Upper lobe of left lung (tissue), 6 donors: ENCODE measurements at regions not wholly inside any gene's neighbourhood (a gene's known extent, or its start where the extent isn't known, plus 50 kb on each side); places are given as distances from the start of the nearest gene placed in this dataset.
"Not testable (repeated sequence)": the region's sequence is repeated elsewhere in the genome, so short reads cannot be mapped to it uniquely, and the experiment has no call there.

Experiments
- ATAC-seq, 2 donors: fragments of 200-7000 bp; cut with Tn5 transposase; one replicate each; pipeline ENCODE4 v1.9.1; 2022; ENCODE audit warnings: mild to moderate bottlenecking in 2 of 2, moderate library complexity in 2 of 2; ENCODE audit not compliant: low FRiP score in 2 of 2
- DNase-seq, 2 donors: peaks; one replicate each; pipeline ENCODE4 v3.0.0-alpha.2; 2019 to 2020
- H3K27ac ChIP-seq, 4 donors: fragments of 200-600 bp; sonication (generic); one replicate each; pipeline ENCODE4 v1.5.1; 2016 to 2019
- H3K27me3 ChIP-seq, 4 donors: fragments of 200-600 bp; sonication (generic); one replicate each; pipeline ENCODE4 v1.5.1; 2017 to 2019
- H3K36me3 ChIP-seq, 4 donors: fragments of 200-600 bp; sonication (generic); one replicate each; pipeline ENCODE4 v1.5.1; 2016 to 2019
- H3K4me1 ChIP-seq, 4 donors: fragments of 200-600 bp; sonication (generic); one replicate each; pipeline ENCODE4 v1.5.1; 2018 to 2019
- H3K4me3 ChIP-seq, 4 donors: fragments of 200-600 bp; sonication (generic); one replicate each; pipeline ENCODE4 v1.5.1; 2017 to 2019; ENCODE audit warnings: mild to moderate bottlenecking in 2 of 4, moderate library complexity in 1 of 4
- H3K9me3 ChIP-seq, 4 donors: fragments of 200-600 bp; sonication (generic); one replicate each; pipeline ENCODE4 v1.5.1; 2018 to 2019
- CTCF ChIP-seq, 6 experiments: fragments of 450-650 bp in 4 of 6; fragments of 200-600 bp in 2 of 6; sonication (generic) in 2 of 6; IDR thresholded peaks; one replicate each; pipeline ENCODE4 v1.5.1; 2016 to 2019; ENCODE audit warnings: antibody characterized with exemption in 6 of 6
- EP300 ChIP-seq, 4 donors: sonication (generic); formaldehyde crosslinking; IDR thresholded peaks; one replicate each; pipeline ENCODE4 v1.5.1; 2017; ENCODE audit warnings: antibody characterized with exemption in 4 of 4, control low read depth in 2 of 4
- POLR2A ChIP-seq, 4 donors: fragments of 450-650 bp; IDR thresholded peaks; one replicate each; pipeline ENCODE4 v1.5.1; 2016 to 2017; ENCODE audit warnings: antibody characterized with exemption in 4 of 4, mild to moderate bottlenecking in 2 of 4
- POLR2AphosphoS5 ChIP-seq, 2 donors: sonication (generic); formaldehyde crosslinking; IDR thresholded peaks; one replicate each; pipeline ENCODE4 v1.5.1; 2017; ENCODE audit warnings: antibody characterized with exemption in 2 of 2
- WGBS, 2 donors: methylation state at CpG; one replicate each; pipeline ENCODE4 v1.1.5; 2017 to 2018; 5-methylcytosine and 5-hydroxymethylcytosine counted together
- donor health status: DM: no; HTN: no; CAD: no; lungs with moderate emphysema.
- donor health status: DM: no; HTN: yes; CAD: no; lungs with severe emphysema.

- WGBS, 2 donors = 47 to 52% methylated on average over 16 to 18 of the region's 18 CpGs
- TF ChIP-seq CTCF (IDR thresholded peaks at IDR 0.05) (no peak), EP300 (IDR thresholded peaks at IDR 0.05) (no peak), POLR2AphosphoS5 (IDR thresholded peaks at IDR 0.05) (no peak), POLR2A (IDR thresholded peaks at IDR 0.05) (no peak)
- Histone ChIP-seq H3K4me3 (no peak overlapping the region), H3K27me3 (no peaks in the 10 kb centered on the region), H3K9me3 (no peaks in the 10 kb centered on the region), H3K4me1 (no peaks in the 10 kb centered on the region), H3K27ac (no peak overlapping the region), H3K36me3 (no peaks in the 10 kb centered on the region)
- no peak for ATAC-seq
- DNase-seq = peak in 1 of 2 donors; percentile 55
Measured at GRCh38 chr15:24856397-24857390, 98.1 kb upstream of the SNRPN start.

GRCh38 chr15:24857763-24858162 lies 97.0 kb upstream of the SNRPN start:
- no peaks in the 10 kb centered on the region for H3K27me3 ChIP-seq
- H3K9me3 ChIP-seq = no peaks in the 10 kb centered on the region
- TF ChIP-seq EP300 (IDR thresholded peaks at IDR 0.05) = no peak
- no peak for TF ChIP-seq POLR2AphosphoS5 (IDR thresholded peaks at IDR 0.05)
- no peak for TF ChIP-seq CTCF (IDR thresholded peaks at IDR 0.05)
- no peak for TF ChIP-seq POLR2A (IDR thresholded peaks at IDR 0.05)
- H3K27ac ChIP-seq = no peak overlapping the region
- H3K36me3 ChIP-seq = no peaks in the 10 kb centered on the region
- H3K4me3 ChIP-seq = no peak overlapping the region
- H3K4me1 ChIP-seq = no peaks in the 10 kb centered on the region
- WGBS, 2 donors = 49% methylated on average over 5 of the region's 5 CpGs
- ATAC-seq (no peak), DNase-seq (no peak)

- not testable (repeated sequence) for ATAC-seq, DNase-seq, H3K27ac ChIP-seq, H3K27me3 ChIP-seq, H3K9me3 ChIP-seq, H3K4me1 ChIP-seq, H3K36me3 ChIP-seq, H3K4me3 ChIP-seq
- WGBS, 2 donors = 73 to 83% methylated on average over 4 of the region's 4 CpGs
Measured at GRCh38 chr15:24858183-24858582, 96.6 kb upstream of the SNRPN start.

GRCh38 chr15:24858737-24859601 lies 95.8 kb upstream of the SNRPN start:
- 59 to 63% methylated on average over 7 of the region's 7 CpGs for WGBS, 2 donors
- H3K36me3 ChIP-seq = no peaks in the 10 kb centered on the region
- DNase-seq (no peak), ATAC-seq (no peak)
- H3K4me3 ChIP-seq = no peak overlapping the region
- no peaks in the 10 kb centered on the region for H3K27me3 ChIP-seq
- no peak for TF ChIP-seq POLR2AphosphoS5 (IDR thresholded peaks at IDR 0.05)
- no peak for TF ChIP-seq EP300 (IDR thresholded peaks at IDR 0.05)
- TF ChIP-seq CTCF (IDR thresholded peaks at IDR 0.05) = no peak
- no peak for TF ChIP-seq POLR2A (IDR thresholded peaks at IDR 0.05)
- no peaks in the 10 kb centered on the region for H3K9me3 ChIP-seq
- H3K4me1 ChIP-seq = no peaks in the 10 kb centered on the region
- H3K27ac ChIP-seq = no peak overlapping the region

GRCh38 chr15:24861014-24861690 lies 93.6 kb upstream of the SNRPN start:
- Histone ChIP-seq H3K36me3 (no peaks in the 10 kb centered on the region), H3K4me1 (no peaks in the 10 kb centered on the region), H3K27me3 (no peaks in the 10 kb centered on the region), H3K27ac (no peak overlapping the region), H3K4me3 (no peak overlapping the region), H3K9me3 (no peaks in the 10 kb centered on the region)
- no peak for DNase-seq
- no peak for TF ChIP-seq EP300 (IDR thresholded peaks at IDR 0.05)
- TF ChIP-seq CTCF (IDR thresholded peaks at IDR 0.05) = no peak
- no peak for TF ChIP-seq POLR2AphosphoS5 (IDR thresholded peaks at IDR 0.05)
- no peak for TF ChIP-seq POLR2A (IDR thresholded peaks at IDR 0.05)
- ATAC-seq = no peak
- WGBS, 2 donors = 62 to 63% methylated on average over 1 of the region's 1 CpG
